K562 (cell line): ENCODE measurements at regions not wholly inside any gene's neighbourhood (a gene's known extent, or its start where the extent isn't known, plus 50 kb on each side); places are given as distances from the start of the nearest gene placed in this dataset.

Source experiments
- ATAC-seq: fragments of 200-7000 bp; cut with Tn5 transposase; 3 replicates; pipeline ENCODE4 v1.9.1; 2020; ENCODE audit warnings: moderate library complexity
- BruUV-seq: library from RNA; stranded (reverse); fragments of 400-500 nt; replicated peaks from 2 replicates; lab custom pipeline; 2021; lab: Mats Ljungman, UMichigan
- CTCF ChIA-PET: fragments of 300-600 bp; formaldehyde crosslinking; extraction: SDS; loops from one replicate; lab custom pipeline; 2021; ENCODE audit warnings: low intra/inter-chr PET ratio; lab: Yijun Ruan, JAX
- POLR2A ChIA-PET: fragments of 300-600, 350-650 bp; sonication (Branson Sonifier 250); formaldehyde crosslinking; extraction: SDS; loops from one replicate; lab custom pipeline; 2021; ENCODE audit warnings: antibody characterized with exemption, inconsistent platforms; lab: Yijun Ruan, JAX
- DNase-seq, 4 experiments: peaks; one replicate each; pipeline versions ENCODE4 v3.0.0 to v3.0.0-alpha.2; 2011 to 2018; ENCODE audit warnings: low spot score in 3 of 4, mixed read lengths in 3 of 4; ENCODE audit errors: extremely low read depth in 1 of 4
- FAIRE-seq: peaks from 2 replicates; lab custom pipeline; 2011; peaks lifted over from hg19 to GRCh38; lab: Jason Lieb, UNC
- H2AFZ ChIP-seq: 2 replicates; pipeline ENCODE4 v1.6.0; 2011; ENCODE audit warnings: low read depth, low read length, control low read depth, inconsistent platforms
- H3K27ac ChIP-seq: fragments of 200-600 bp; 3 replicates; pipeline ENCODE4 v1.8.0; 2011; ENCODE audit warnings: low read depth, mild to moderate bottlenecking, control low read depth, inconsistent platforms, low read length, moderate library complexity, mixed read lengths; ENCODE audit errors: extremely low read depth
- H3K27me3 ChIP-seq, 2 experiments: fragments of 300-600 bp in 1 of 2; 2 replicates in 1 of 2; 3 replicates in 1 of 2; pipeline versions ENCODE4 v1.6.0 to v1.8.0; 2011; ENCODE audit warnings: inconsistent platforms in 2 of 2, low read length in 2 of 2, mild to moderate bottlenecking in 1 of 2, mixed read lengths in 1 of 2, moderate library complexity in 1 of 2; ENCODE audit not compliant: control insufficient read depth in 2 of 2, insufficient read depth in 2 of 2
- H3K36me3 ChIP-seq: fragments of 300-600 bp; 3 replicates; pipeline ENCODE4 v1.8.0; 2011; ENCODE audit warnings: mild to moderate bottlenecking, low read length, inconsistent platforms; ENCODE audit not compliant: control insufficient read depth, insufficient read depth
- H3K4me1 ChIP-seq, 2 experiments: fragments of 200-600 bp in 1 of 2; replicated peaks in 1 of 2; 2 replicates in 1 of 2; 3 replicates in 1 of 2; pipeline versions ENCODE4 v1.5.1 to v1.8.0; 2011; ENCODE audit warnings: inconsistent platforms in 2 of 2, low read length in 2 of 2, mild to moderate bottlenecking in 1 of 2, mixed read lengths in 1 of 2, moderate library complexity in 1 of 2; ENCODE audit not compliant: control insufficient read depth in 2 of 2, insufficient read depth in 2 of 2
- H3K4me2 ChIP-seq: 2 replicates; pipeline ENCODE4 v1.6.1; 2011; ENCODE audit warnings: low read length, control low read depth, inconsistent platforms, mixed read lengths; ENCODE audit not compliant: insufficient read depth
- H3K4me3 ChIP-seq: fragments of 200-600 bp; sonication (generic), shearing (Covaris generic); 2 replicates; pipeline ENCODE4 v1.5.1; 2016; ENCODE audit warnings: control low read depth, inconsistent platforms
- H3K79me2 ChIP-seq: fragments of 200-600 bp; 3 replicates; pipeline ENCODE4 v1.8.0; 2011; ENCODE audit warnings: low read length, inconsistent platforms; ENCODE audit not compliant: control insufficient read depth, insufficient read depth
- H3K9ac ChIP-seq, 2 experiments: 2 replicates each; pipeline versions ENCODE4 v1.6.0 to v1.6.1; 2011; ENCODE audit warnings: low read depth in 2 of 2, low read length in 2 of 2, control low read depth in 1 of 2, inconsistent platforms in 1 of 2, mild to moderate bottlenecking in 1 of 2, mixed read lengths in 1 of 2; ENCODE audit not compliant: insufficient read depth in 1 of 2
- H3K9me1 ChIP-seq: one replicate; pipeline ENCODE4 v1.6.0; 2011; ENCODE audit warnings: inconsistent platforms, mild to moderate bottlenecking, low read length, moderate library complexity; ENCODE audit not compliant: control insufficient read depth, insufficient read depth
- H3K9me3 ChIP-seq: replicated peaks from 2 replicates; pipeline ENCODE4 v1.5.1; 2011; ENCODE audit warnings: low read depth, low read length, inconsistent platforms; ENCODE audit not compliant: control insufficient read depth, insufficient read depth
- H4K20me1 ChIP-seq: replicated peaks from 2 replicates; pipeline ENCODE4 v1.6.1; 2011; ENCODE audit warnings: low read length, inconsistent platforms, mixed read lengths; ENCODE audit not compliant: control insufficient read depth, insufficient read depth
- E2F6 ChIP-seq, 2 experiments: IDR thresholded peaks; 2 replicates each; pipeline ENCODE4 v1.6.1; 2011; ENCODE audit warnings: borderline replicate concordance in 1 of 2, control low read depth in 1 of 2, low read depth in 1 of 2, low read length in 1 of 2, mild to moderate bottlenecking in 1 of 2, mixed read lengths in 1 of 2, moderate library complexity in 1 of 2; ENCODE audit not compliant: insufficient read depth in 1 of 2, insufficient read length in 1 of 2, poor library complexity in 1 of 2, severe bottlenecking in 1 of 2; ENCODE audit errors: extremely low read depth in 1 of 2
- JUND ChIP-seq, 2 experiments: IDR thresholded peaks; 2 replicates in 1 of 2; 3 replicates in 1 of 2; pipeline ENCODE4 v1.6.1; 2011; ENCODE audit warnings: borderline replicate concordance in 2 of 2, low read depth in 2 of 2, low read length in 2 of 2, improper control_type of control experiment in 1 of 2, missing biosample characterization in 1 of 2, missing genetic modification characterization in 1 of 2, missing genetic modification reagents in 1 of 2
- KAT7 ChIP-seq: sonication (generic); formaldehyde crosslinking; IDR thresholded peaks from 2 replicates; pipeline ENCODE4 v1.8.0; 2022; ENCODE audit warnings: missing genetic modification reagents, mild to moderate bottlenecking, borderline replicate concordance
- KDM2B ChIP-seq: fragments of 250-450 bp; sonication (Bioruptor Pico); IDR thresholded peaks from 2 replicates; pipeline ENCODE4 v1.8.0; 2021; ENCODE audit warnings: mild to moderate bottlenecking, moderate library complexity
- MEIS2 ChIP-seq: fragments of 450-650 bp; IDR thresholded peaks from 2 replicates; pipeline ENCODE4 v1.6.1; 2014; ENCODE audit warnings: mild to moderate bottlenecking; ENCODE audit not compliant: partially characterized antibody
- TRIM25 ChIP-seq: fragments of 450-650 bp; IDR thresholded peaks from 2 replicates; pipeline ENCODE4 v1.7.0; 2016; ENCODE audit warnings: borderline replicate concordance
- XRCC3 ChIP-seq: fragments of 450-650 bp; IDR thresholded peaks from 2 replicates; pipeline ENCODE4 v1.6.1; 2017; ENCODE audit warnings: mild to moderate bottlenecking, moderate library complexity
- ZFPM2 ChIP-seq: fragments of 250-450 bp; sonication (Bioruptor Pico); IDR thresholded peaks from 2 replicates; pipeline ENCODE4 v1.5.1; 2022; ENCODE audit warnings: mild to moderate bottlenecking
- ZNF395 ChIP-seq: fragments of 200-800 bp; sonication (Bioruptor generic); IDR thresholded peaks from 2 replicates; pipeline ENCODE4 v1.6.1; 2017; ENCODE audit warnings: missing genetic modification characterization, missing compliant biosample characterization
- WGBS: fragments of 100-300 bp; shearing (Covaris generic); methylation state at CpG from one replicate; pipeline ENCODE4 v1.1.6; 2016; ENCODE audit warnings: low coverage, mixed read lengths; ENCODE audit not compliant: insufficient coverage; ENCODE audit errors: missing lambda C conversion rate; 5-methylcytosine and 5-hydroxymethylcytosine counted together
- in situ Hi-C: fragments of 300-500 bp; cut with MboI; formaldehyde crosslinking; loops from 4 replicates; pipeline ENCODE4 v1.15.0; 2018; ENCODE audit warnings: inconsistent platforms, mixed read lengths
- intact Hi-C: fragments of 100-400 bp; cut with micrococcal nuclease; formaldehyde crosslinking; loops from 2 replicates; pipeline ENCODE4 v1.14.2; 2022

- H3K4me3 ChIP-seq: no peak overlapping the region
- ATAC-seq (no peak), DNase-seq (no peak)
- H3K36me3 ChIP-seq: no peaks in the 10 kb centered on the region
- no peaks in the 10 kb centered on the region for H3K9me1 ChIP-seq
- no TSS peak for BruUV-seq
- TF ChIP-seq ZNF395 (CRISPR knock-in tag) (no peak), KAT7 (CRISPR knock-in tag) (no peak), E2F6 (IDR thresholded peaks at IDR 0.05; ENCODE audit: borderline replicate concordance in 1 of 2, extremely low read depth in 1 of 2, insufficient read depth in 1 of 2, insufficient read length in 1 of 2, low read depth in 1 of 2, low read length in 1 of 2, poor library complexity in 1 of 2, severe bottlenecking in 1 of 2) (no peak), JUND (IDR thresholded peaks at IDR 0.05; ENCODE audit: borderline replicate concordance, low read depth, low read length) (no peak), JUND (tag; IDR thresholded peaks at IDR 0.05; ENCODE audit: borderline replicate concordance, low read depth, low read length) (no peak), XRCC3 (no peak), MEIS2 (no peak), TRIM25 (no peak), ZFPM2 (CRISPR knock-in tag) (no peak), KDM2B (CRISPR knock-in tag) (no peak)
- TF ChIP-seq, all 486 proteins: peak for 0
- in situ Hi-C loops: no loop called here
- WGBS: 0% methylated on average over 1 of the region's 1 CpG
- FAIRE-seq: no peak
- Histone ChIP-seq H3K9me3 (no peaks in the 10 kb centered on the region), H2AFZ (no peak overlapping the region), H3K4me1 (no peaks in the 10 kb centered on the region), H3K27ac (no peak overlapping the region), H4K20me1 (no peaks in the 10 kb centered on the region), H3K79me2 (no peaks in the 10 kb centered on the region), H3K4me2 (no peak overlapping the region), H3K27me3 (no peaks in the 10 kb centered on the region), H3K9ac (no peak overlapping the region)
- POLR2A ChIA-PET: no interaction called here
- intact Hi-C loops: no loop called here
- CTCF ChIA-PET: no interaction called here
Measured at GRCh38 chr13:104584481-104584880, 1518.3 kb upstream of the SLC10A2 start.
